OCI-LY3 (cell line): ENCODE measurements at regions not wholly inside any gene's neighbourhood (a gene's known extent, or its start where the extent isn't known, plus 50 kb on each side); places are given as distances from the start of the nearest gene placed in this dataset.

Source experiments
- EZH2phosphoT487 ChIP-seq: fragments of 200-600 bp; shearing (Covaris generic); IDR thresholded peaks from 2 replicates; pipeline ENCODE4 v1.6.1; 2018; ENCODE audit warnings: antibody characterized with exemption, mixed run types, low read depth
- TF ChIP-seq, protein P1 (sequence below): fragments of 200-600, 300-600 bp; sonication (generic); IDR thresholded peaks from 2 replicates; pipeline ENCODE4 v1.5.1; 2014; ENCODE audit warnings: antibody characterized with exemption, low read length, low read depth

DNA sequence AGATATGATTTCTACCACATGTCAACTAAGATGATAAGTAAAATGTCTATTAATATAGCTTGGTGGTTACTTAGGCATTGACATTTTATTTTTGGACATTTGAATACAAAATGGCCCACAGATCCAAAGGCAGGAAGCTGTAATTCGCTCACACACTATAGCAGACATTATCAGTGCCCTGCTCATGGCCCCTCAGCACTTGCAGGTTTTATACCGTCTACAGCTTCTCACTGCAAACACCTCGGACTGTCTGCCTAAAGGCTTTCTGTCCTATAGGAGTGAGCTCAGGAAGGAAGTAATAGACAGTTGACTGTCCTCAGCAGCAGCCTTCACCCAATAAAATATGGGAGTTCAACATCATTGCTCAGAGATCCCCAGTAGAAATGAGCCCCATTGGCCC, 140.8 kb upstream of the RASA1 start:
- no peak for TF ChIP-seq EZH2phosphoT487
- TF ChIP-seq, protein P1, sequence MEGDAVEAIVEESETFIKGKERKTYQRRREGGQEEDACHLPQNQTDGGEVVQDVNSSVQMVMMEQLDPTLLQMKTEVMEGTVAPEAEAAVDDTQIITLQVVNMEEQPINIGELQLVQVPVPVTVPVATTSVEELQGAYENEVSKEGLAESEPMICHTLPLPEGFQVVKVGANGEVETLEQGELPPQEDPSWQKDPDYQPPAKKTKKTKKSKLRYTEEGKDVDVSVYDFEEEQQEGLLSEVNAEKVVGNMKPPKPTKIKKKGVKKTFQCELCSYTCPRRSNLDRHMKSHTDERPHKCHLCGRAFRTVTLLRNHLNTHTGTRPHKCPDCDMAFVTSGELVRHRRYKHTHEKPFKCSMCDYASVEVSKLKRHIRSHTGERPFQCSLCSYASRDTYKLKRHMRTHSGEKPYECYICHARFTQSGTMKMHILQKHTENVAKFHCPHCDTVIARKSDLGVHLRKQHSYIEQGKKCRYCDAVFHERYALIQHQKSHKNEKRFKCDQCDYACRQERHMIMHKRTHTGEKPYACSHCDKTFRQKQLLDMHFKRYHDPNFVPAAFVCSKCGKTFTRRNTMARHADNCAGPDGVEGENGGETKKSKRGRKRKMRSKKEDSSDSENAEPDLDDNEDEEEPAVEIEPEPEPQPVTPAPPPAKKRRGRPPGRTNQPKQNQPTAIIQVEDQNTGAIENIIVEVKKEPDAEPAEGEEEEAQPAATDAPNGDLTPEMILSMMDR, result no peak
